Lower lobe of right lung (tissue), 2 donors: ENCODE measurements at regions not wholly inside any gene's neighbourhood (a gene's known extent, or its start where the extent isn't known, plus 50 kb on each side); places are given as distances from the start of the nearest gene placed in this dataset.
A peak's percentile ranks its signal among the peaks of the same experiment; 100 is the strongest.

Source experiments
- ATAC-seq, 2 donors: fragments of 200-7000 bp; cut with Tn5 transposase; one replicate each; pipeline ENCODE4 v1.9.1; 2020 to 2022; ENCODE audit warnings: mild to moderate bottlenecking in 2 of 2, moderate library complexity in 2 of 2
- DNase-seq: peaks from one replicate; pipeline ENCODE4 v3.0.0-alpha.2; 2020
- H3K27ac ChIP-seq: fragments of 200-600 bp; one replicate; pipeline ENCODE4 v1.8.0; 2022
- H3K27me3 ChIP-seq: fragments of 200-600 bp; one replicate; pipeline ENCODE4 v1.8.0; 2022; ENCODE audit warnings: low read depth
- H3K36me3 ChIP-seq: fragments of 200-600 bp; one replicate; pipeline ENCODE4 v1.8.0; 2022; ENCODE audit warnings: mild to moderate bottlenecking
- H3K4me1 ChIP-seq: fragments of 200-600 bp; one replicate; pipeline ENCODE4 v1.8.0; 2022
- H3K4me3 ChIP-seq: fragments of 200-600 bp; one replicate; pipeline ENCODE4 v1.8.0; 2022; ENCODE audit warnings: mild to moderate bottlenecking
- H3K9me3 ChIP-seq: fragments of 200-600 bp; one replicate; pipeline ENCODE4 v1.8.0; 2022
- intact Hi-C: fragments of 100-400 bp; cut with DNase I; formaldehyde crosslinking; loops from one replicate; pipeline ENCODE4 v1.11.0; 2022
- TF ChIP-seq, protein P1 (sequence below): fragments of 200-600 bp; IDR thresholded peaks from one replicate; pipeline ENCODE4 v1.8.0; 2022; ENCODE audit warnings: antibody characterized with exemption, mild to moderate bottlenecking
- donor health status: DM: no; HTN: yes; CAD: no; lungs with severe emphysema.

DNA sequence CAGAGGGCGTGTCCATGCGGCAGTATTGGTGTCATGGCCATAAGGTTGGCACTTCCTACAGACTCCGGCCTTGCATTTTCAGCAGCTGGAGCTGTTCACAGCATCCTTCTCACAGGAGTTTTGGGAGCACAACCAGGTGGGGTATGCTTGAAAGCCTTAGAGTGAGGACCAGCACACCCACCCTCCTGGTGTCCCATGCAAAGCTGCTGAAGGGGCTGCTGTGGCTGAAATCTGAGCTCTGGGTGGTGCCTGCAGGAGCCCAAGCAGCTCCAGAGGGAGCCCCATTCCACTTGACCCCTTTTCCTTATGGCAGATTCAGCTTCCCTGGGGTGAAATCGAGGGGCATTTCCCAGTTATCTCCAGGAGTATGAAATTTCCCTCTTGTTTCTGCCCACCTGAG is 74.0 kb upstream of the BHLHE23 start:
- no peak overlapping the region for H3K27ac ChIP-seq
- H3K9me3 ChIP-seq: peaks cover 19% of the 10 kb centered on the region
- H3K36me3 ChIP-seq: no peaks in the 10 kb centered on the region
- no peaks in the 10 kb centered on the region for H3K4me1 ChIP-seq
- DNase-seq (no peak), ATAC-seq (no peak)
- intact Hi-C loops: no loop called here
- no peak overlapping the region for H3K4me3 ChIP-seq
- peaks cover 38% of the 10 kb centered on the region for H3K27me3 ChIP-seq
- TF ChIP-seq, protein P1, sequence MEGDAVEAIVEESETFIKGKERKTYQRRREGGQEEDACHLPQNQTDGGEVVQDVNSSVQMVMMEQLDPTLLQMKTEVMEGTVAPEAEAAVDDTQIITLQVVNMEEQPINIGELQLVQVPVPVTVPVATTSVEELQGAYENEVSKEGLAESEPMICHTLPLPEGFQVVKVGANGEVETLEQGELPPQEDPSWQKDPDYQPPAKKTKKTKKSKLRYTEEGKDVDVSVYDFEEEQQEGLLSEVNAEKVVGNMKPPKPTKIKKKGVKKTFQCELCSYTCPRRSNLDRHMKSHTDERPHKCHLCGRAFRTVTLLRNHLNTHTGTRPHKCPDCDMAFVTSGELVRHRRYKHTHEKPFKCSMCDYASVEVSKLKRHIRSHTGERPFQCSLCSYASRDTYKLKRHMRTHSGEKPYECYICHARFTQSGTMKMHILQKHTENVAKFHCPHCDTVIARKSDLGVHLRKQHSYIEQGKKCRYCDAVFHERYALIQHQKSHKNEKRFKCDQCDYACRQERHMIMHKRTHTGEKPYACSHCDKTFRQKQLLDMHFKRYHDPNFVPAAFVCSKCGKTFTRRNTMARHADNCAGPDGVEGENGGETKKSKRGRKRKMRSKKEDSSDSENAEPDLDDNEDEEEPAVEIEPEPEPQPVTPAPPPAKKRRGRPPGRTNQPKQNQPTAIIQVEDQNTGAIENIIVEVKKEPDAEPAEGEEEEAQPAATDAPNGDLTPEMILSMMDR: no peak

DNA sequence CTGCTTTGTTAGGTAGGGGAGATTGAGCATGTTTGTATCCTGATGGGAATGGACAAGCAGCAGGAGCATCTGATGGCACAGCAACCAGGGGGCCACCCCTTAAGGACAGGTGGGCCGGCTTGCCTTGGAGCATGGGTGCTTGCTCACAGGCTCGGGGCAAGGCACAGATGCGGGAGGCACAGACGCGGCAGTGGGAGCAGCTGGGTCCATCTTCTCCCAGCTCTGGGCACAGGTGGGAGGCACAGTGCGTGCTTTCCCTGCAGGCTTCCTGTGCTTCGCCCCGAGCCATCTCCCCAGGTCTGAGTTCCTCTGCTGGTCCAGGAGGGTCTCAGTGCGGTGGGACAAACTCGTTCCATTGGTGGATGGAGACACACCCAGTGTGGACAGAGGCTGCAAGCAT is 73.6 kb upstream of the BHLHE23 start:
- no peak for ATAC-seq
- H3K4me3 ChIP-seq: no peak overlapping the region
- TF ChIP-seq, protein P1: no peak
- intact Hi-C loops: no loop called here
- DNase-seq: peak; percentile 23
- H3K27me3 ChIP-seq: peaks cover 34% of the 10 kb centered on the region
- H3K36me3 ChIP-seq: no peaks in the 10 kb centered on the region
- H3K9me3 ChIP-seq: peaks cover 19% of the 10 kb centered on the region
- no peaks in the 10 kb centered on the region for H3K4me1 ChIP-seq
- H3K27ac ChIP-seq: no peak overlapping the region

DNA sequence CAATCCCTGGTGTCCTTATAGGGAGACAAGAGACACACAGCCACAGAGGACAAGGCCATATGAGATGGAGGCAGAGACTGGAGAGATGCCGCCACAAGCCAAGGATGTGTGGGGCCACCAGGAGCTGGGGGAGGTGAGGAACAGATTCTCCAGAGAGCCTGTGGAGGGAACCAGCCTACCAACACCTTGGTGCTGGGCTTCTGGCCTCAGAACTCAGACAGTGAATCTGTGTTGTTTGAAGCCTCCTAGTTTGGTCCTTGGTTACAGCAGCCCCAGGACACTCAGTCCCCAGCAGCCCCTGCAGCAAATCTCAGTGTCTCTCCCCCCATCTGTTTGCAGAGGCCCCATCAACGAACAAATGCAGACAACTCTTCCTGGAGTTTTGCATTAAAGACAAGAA is 73.2 kb upstream of the BHLHE23 start:
- ATAC-seq: no peak
- Histone ChIP-seq H3K4me1 (no peaks in the 10 kb centered on the region), H3K27ac (no peak overlapping the region), H3K9me3 (peaks cover 19% of the 10 kb centered on the region), H3K4me3 (no peak overlapping the region), H3K36me3 (no peaks in the 10 kb centered on the region), H3K27me3 (peaks cover 30% of the 10 kb centered on the region)
- intact Hi-C loops: no loop called here
- TF ChIP-seq, protein P1: no peak
- DNase-seq: peak; percentile 9

DNA sequence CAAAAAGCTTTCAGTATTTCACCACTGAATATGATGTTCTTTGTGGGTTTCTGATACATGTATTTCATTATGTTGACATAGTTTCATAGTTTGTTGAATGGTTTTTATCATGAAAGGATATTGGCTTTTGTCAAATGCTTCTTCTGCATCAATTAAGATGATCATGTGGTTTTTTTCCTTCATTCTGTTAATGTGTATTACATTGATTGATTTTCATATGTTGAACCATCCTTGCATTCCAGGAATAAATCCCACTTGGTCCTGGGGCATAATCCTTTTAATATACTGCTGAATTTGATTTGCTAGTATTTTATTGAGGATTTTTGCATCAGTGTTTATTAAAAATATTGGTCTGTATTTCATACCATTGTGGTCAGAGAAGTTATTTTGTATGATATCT is 70.9 kb upstream of the BHLHE23 start:
- peaks cover 19% of the 10 kb centered on the region for H3K9me3 ChIP-seq
- H3K4me1 ChIP-seq: no peaks in the 10 kb centered on the region
- H3K27me3 ChIP-seq: peaks cover 31% of the 10 kb centered on the region
- H3K4me3 ChIP-seq: no peak overlapping the region
- no peak overlapping the region for H3K27ac ChIP-seq
- H3K36me3 ChIP-seq: no peaks in the 10 kb centered on the region
- DNase-seq (no peak), ATAC-seq (no peak)
- TF ChIP-seq, protein P1: no peak
- intact Hi-C loops: no loop called here

DNA sequence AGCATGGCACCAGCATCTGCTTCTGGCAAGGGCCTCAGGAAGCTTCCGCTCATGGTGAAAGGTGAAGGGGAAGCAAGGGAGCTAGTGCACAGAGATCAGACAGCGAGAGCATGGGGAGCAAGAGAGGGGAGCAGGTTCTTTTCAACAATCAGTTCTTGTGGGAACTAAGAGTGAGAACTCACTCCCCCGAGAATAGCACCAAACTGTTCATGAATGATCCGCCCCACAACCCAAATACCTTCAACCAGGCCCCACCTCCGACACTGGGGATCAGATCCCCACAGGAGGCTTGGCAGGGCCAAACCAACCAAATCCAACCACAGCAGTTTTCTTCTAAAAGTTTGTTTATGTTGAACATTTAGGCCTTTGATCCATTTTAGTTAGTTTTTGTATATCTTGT is 69.7 kb upstream of the BHLHE23 start:
- H3K4me3 ChIP-seq: no peak overlapping the region
- no peaks in the 10 kb centered on the region for H3K36me3 ChIP-seq
- H3K9me3 ChIP-seq: peaks cover 19% of the 10 kb centered on the region
- DNase-seq (peak; percentile 15), ATAC-seq (no peak)
- H3K4me1 ChIP-seq: no peaks in the 10 kb centered on the region
- intact Hi-C loops: no loop called here
- TF ChIP-seq, protein P1: no peak
- H3K27me3 ChIP-seq: peaks cover 33% of the 10 kb centered on the region
- no peak overlapping the region for H3K27ac ChIP-seq

- H3K27me3 ChIP-seq: peaks cover 48% of the 10 kb centered on the region
- intact Hi-C loops: no loop called here
- H3K4me3 ChIP-seq: no peak overlapping the region
- H3K9me3 ChIP-seq: peaks cover 19% of the 10 kb centered on the region
- TF ChIP-seq, protein P1: no peak
- DNase-seq: no peak
- no peak overlapping the region for H3K27ac ChIP-seq
- ATAC-seq: no peak
- no peaks in the 10 kb centered on the region for H3K36me3 ChIP-seq
- H3K4me1 ChIP-seq: no peaks in the 10 kb centered on the region
Observed at GRCh38 chr20:63074631-63075030, 67.9 kb upstream of the BHLHE23 start.
